Activated CD4-positive, alpha-beta memory T cell treated with anti-CD3 and anti-CD28 coated beads, Interleukin-2, amount 10 ng/mL, durations not matched to agents 7 days and 5 days (primary cell): ENCODE measurements at regions not wholly inside any gene's neighbourhood (a gene's known extent, or its start where the extent isn't known, plus 50 kb on each side); places are given as distances from the start of the nearest gene placed in this dataset.
"Not testable (repeated sequence)": the region's sequence is repeated elsewhere in the genome, so short reads cannot be mapped to it uniquely, and the experiment has no call there.

Source experiments
- CTCF ChIA-PET: fragments of 350-600 bp; sonication (Branson Sonifier 250); formaldehyde crosslinking; loops from one replicate; lab custom pipeline; 2021; ENCODE audit warnings: antibody characterized with exemption, inconsistent platforms; lab: Charles Lee
- POLR2A ChIA-PET: fragments of 350-600 bp; sonication (Branson Sonifier 250); formaldehyde crosslinking; loops from one replicate; lab custom pipeline; 2021; ENCODE audit warnings: antibody characterized with exemption; lab: Charles Lee
- DNase-seq: peaks from one replicate; pipeline ENCODE4 v3.0.0-alpha.2; 2020
- H3K27ac Mint-ChIP-seq: one replicate; pipeline ENCODE4 v1.8.0; 2021; ENCODE audit warnings: mild to moderate bottlenecking, mixed read lengths
- H3K27me3 Mint-ChIP-seq: one replicate; pipeline ENCODE4 v1.8.0; 2021; ENCODE audit warnings: mixed read lengths
- H3K36me3 Mint-ChIP-seq: one replicate; pipeline ENCODE4 v1.8.0; 2021; ENCODE audit warnings: low read depth, mixed read lengths
- H3K4me1 Mint-ChIP-seq: one replicate; pipeline ENCODE4 v1.8.0; 2021; ENCODE audit warnings: mixed read lengths
- H3K4me3 Mint-ChIP-seq: one replicate; pipeline ENCODE4 v1.8.0; 2021; ENCODE audit warnings: mild to moderate bottlenecking, mixed read lengths
- H3K9me3 Mint-ChIP-seq: one replicate; pipeline ENCODE4 v1.8.0; 2021; ENCODE audit warnings: mixed read lengths

GRCh38 chr13:83024955-83025594 lies 857.2 kb downstream of the SLITRK1 start:
- ChIA-PET POLR2A (no interaction called here), CTCF (no interaction called here)
- no peaks in the 10 kb centered on the region for H3K27me3 Mint-ChIP-seq
- H3K4me3 Mint-ChIP-seq = no peak overlapping the region
- H3K27ac Mint-ChIP-seq = no peak overlapping the region
- no peaks in the 10 kb centered on the region for H3K4me1 Mint-ChIP-seq
- H3K9me3 Mint-ChIP-seq = peaks cover 2% of the 10 kb centered on the region
- no peaks in the 10 kb centered on the region for H3K36me3 Mint-ChIP-seq
- DNase-seq = no peak

- ChIA-PET CTCF (no interaction called here), POLR2A (no interaction called here)
These were observed 858.0 kb downstream of the SLITRK1 start for GRCh38 chr13:83024232-83024631.

DNA sequence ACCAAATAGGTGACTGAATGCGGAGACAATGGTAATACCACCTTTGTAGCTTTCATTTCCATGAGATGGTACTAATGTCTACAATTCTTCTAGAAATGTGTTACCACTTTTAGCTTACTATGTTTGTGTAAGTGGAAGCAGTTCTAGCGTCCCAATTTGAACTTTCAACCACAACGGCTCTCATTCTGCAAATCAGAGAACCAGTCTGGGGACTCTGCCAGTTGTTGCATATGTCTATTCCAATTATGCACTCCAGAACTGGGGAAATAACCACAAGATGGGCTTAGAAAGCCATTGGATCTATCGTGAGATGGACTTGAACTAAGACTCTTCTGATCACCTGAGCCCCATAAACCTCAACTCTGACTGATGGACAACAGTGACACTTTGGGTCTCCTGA lies 862.3 kb downstream of the SLITRK1 start:
- Mint-ChIP-seq H3K27me3 (no peaks in the 10 kb centered on the region), H3K36me3 (no peaks in the 10 kb centered on the region), H3K4me3 (no peak overlapping the region), H3K27ac (no peak overlapping the region), H3K9me3 (no peaks in the 10 kb centered on the region), H3K4me1 (no peaks in the 10 kb centered on the region)
- ChIA-PET CTCF (no interaction called here), POLR2A (no interaction called here)
- no peak for DNase-seq

More at GRCh38 chr13:83024232-83024631, 858.0 kb downstream of the SLITRK1 start:
- Mint-ChIP-seq H3K9me3 (no peaks in the 10 kb centered on the region), H3K4me3 (no peak overlapping the region), H3K4me1 (no peaks in the 10 kb centered on the region), H3K27ac (no peak overlapping the region), H3K27me3 (no peaks in the 10 kb centered on the region), H3K36me3 (no peaks in the 10 kb centered on the region)
- DNase-seq = no peak

- ChIA-PET POLR2A (no interaction called here), CTCF (no interaction called here)
- DNase-seq = no peak
- Mint-ChIP-seq H3K27ac (no peak overlapping the region), H3K27me3 (no peaks in the 10 kb centered on the region), H3K9me3 (peaks cover 4% of the 10 kb centered on the region), H3K36me3 (no peaks in the 10 kb centered on the region), H3K4me1 (no peaks in the 10 kb centered on the region), H3K4me3 (no peak overlapping the region)
These were observed 872.3 kb downstream of the SLITRK1 start for GRCh38 chr13:83009987-83010386.

DNA sequence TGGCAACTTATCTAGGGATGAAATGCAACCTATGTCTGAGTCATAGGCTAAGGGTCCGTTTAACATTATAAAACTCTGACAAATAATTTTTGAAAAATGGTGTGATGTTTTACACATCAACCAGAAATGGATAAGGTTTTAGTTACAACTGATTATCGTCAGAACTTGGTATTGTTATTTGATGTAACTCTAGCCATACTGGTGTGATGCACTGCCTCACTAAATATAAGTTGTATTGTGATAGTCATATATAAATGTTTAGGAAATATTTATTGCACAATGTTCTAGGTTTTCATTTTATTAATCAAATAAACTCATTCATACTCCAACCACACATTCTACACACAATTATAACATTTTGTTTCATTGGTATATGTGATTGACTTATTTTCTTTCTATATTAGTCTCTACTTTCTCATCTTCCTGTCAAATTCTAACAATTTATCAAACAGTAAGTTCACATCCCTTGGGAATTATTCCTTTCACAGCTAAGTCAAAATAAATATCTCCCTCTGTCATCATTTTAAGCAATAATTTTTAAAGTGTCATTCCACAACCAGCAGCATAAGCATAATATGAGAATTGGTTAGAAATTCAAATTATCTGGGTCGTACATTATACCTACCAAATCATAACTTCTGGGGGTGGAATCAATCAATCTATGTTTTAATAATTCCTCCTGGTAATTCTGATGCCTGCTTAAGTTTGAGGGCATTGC lies 873.9 kb downstream of the SLITRK1 start:
- H3K4me1 Mint-ChIP-seq = no peaks in the 10 kb centered on the region

GRCh38 chr13:83007226-83007625 lies 875.0 kb downstream of the SLITRK1 start:
- POLR2A ChIA-PET = no interaction called here
- Mint-ChIP-seq H3K9me3 (peaks cover 4% of the 10 kb centered on the region), H3K27me3 (no peaks in the 10 kb centered on the region), H3K4me1 (no peaks in the 10 kb centered on the region), H3K4me3 (no peak overlapping the region), H3K36me3 (no peaks in the 10 kb centered on the region), H3K27ac (no peak overlapping the region)
- DNase-seq = no peak
- CTCF ChIA-PET = no interaction called here

More for the DNA sequence above, 873.9 kb downstream of the SLITRK1 start:
- H3K4me3 Mint-ChIP-seq = no peak overlapping the region
- DNase-seq = no peak
- no peaks in the 10 kb centered on the region for H3K36me3 Mint-ChIP-seq
- ChIA-PET CTCF (no interaction called here), POLR2A (no interaction called here)
- H3K27me3 Mint-ChIP-seq = no peaks in the 10 kb centered on the region
- no peak overlapping the region for H3K27ac Mint-ChIP-seq
- peaks cover 4% of the 10 kb centered on the region for H3K9me3 Mint-ChIP-seq

- H3K27ac Mint-ChIP-seq = no peak overlapping the region
- no peaks in the 10 kb centered on the region for H3K27me3 Mint-ChIP-seq
- peaks cover 2% of the 10 kb centered on the region for H3K9me3 Mint-ChIP-seq
- CTCF ChIA-PET = no interaction called here
- POLR2A ChIA-PET = no interaction called here
- H3K36me3 Mint-ChIP-seq = no peaks in the 10 kb centered on the region
- H3K4me3 Mint-ChIP-seq = no peak overlapping the region
- H3K4me1 Mint-ChIP-seq = no peaks in the 10 kb centered on the region
- DNase-seq = no peak
These were observed 879.1 kb downstream of the SLITRK1 start for GRCh38 chr13:83003185-83003584.

DNA sequence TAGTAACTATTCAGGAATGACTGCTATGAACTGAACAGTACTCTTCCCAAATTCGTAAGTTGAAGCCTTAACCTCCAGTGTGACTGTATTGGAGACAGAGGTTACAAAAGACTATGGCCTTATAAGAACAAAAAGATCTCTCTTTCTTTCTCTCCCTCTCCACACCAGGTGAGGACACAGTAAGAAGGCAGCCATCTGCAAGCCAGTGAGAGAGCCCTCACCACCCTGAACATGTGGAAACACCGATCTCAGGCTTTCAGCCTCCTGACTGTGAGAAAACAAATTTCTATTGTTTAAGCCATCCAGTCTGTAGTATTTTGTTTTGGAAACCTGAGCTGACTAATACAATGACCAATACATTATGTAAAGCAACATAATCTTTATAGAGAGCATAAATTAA lies 888.9 kb downstream of the SLITRK1 start:
- no peak for DNase-seq
- POLR2A ChIA-PET = no interaction called here
- no peaks in the 10 kb centered on the region for H3K27me3 Mint-ChIP-seq

DNA sequence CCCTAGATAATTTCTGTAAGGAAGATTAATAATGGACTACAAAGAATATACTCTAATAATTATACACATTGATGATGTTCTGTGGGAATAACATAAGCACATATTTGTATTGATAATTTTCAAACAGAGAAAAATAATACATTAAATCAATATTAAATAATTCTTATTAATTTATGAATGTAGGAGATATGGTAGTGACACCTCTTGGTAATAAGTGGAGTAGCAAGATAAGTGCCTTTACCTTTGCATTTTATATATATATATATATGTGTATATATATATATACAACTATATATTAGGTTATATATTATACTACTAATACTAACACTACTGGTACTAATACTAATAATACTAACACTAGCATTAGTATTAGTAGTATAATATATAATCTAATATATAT lies 905.8 kb downstream of the SLITRK1 start:
- H3K27ac Mint-ChIP-seq = no peak overlapping the region
- ChIA-PET POLR2A (no interaction called here), CTCF (no interaction called here)
- H3K36me3 Mint-ChIP-seq = no peaks in the 10 kb centered on the region
- H3K4me3 Mint-ChIP-seq = no peak overlapping the region
- no peak for DNase-seq
- H3K4me1 Mint-ChIP-seq = no peaks in the 10 kb centered on the region
- peaks cover 3% of the 10 kb centered on the region for H3K9me3 Mint-ChIP-seq
- no peaks in the 10 kb centered on the region for H3K27me3 Mint-ChIP-seq

More for the DNA sequence above, 888.9 kb downstream of the SLITRK1 start:
- CTCF ChIA-PET = no interaction called here
- Mint-ChIP-seq H3K27ac (no peak overlapping the region), H3K4me3 (no peak overlapping the region), H3K4me1 (no peaks in the 10 kb centered on the region), H3K36me3 (no peaks in the 10 kb centered on the region), H3K9me3 (no peaks in the 10 kb centered on the region)

- Mint-ChIP-seq H3K27me3 (no peaks in the 10 kb centered on the region), H3K9me3 (no peaks in the 10 kb centered on the region)
- POLR2A ChIA-PET = no interaction called here
These were observed 918.8 kb downstream of the SLITRK1 start for GRCh38 chr13:82963226-82964099.

DNA sequence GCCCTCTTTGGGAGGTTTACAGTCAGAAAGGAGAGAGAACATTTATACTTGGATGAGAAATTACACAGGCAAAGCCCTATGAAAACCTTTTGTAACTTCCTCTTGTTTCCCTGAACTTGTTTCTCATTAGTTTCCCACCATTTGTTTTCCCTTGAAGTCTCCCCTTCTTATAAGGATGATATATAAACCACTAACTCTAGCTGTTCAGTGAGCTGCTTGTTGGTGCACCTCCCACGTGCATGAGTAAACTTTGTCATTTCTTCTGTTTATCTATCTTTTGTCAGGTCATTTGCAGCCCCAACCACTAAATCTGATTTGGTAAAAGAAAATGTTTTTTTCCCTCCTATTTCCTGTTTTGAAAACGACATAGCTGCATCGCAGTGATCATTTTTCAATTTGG lies 919.9 kb downstream of the SLITRK1 start:
- Mint-ChIP-seq H3K27me3 (no peaks in the 10 kb centered on the region), H3K4me1 (no peaks in the 10 kb centered on the region), H3K36me3 (no peaks in the 10 kb centered on the region), H3K9me3 (no peaks in the 10 kb centered on the region), H3K27ac (no peak overlapping the region), H3K4me3 (no peak overlapping the region)
- CTCF ChIA-PET = no interaction called here
- no peak for DNase-seq
- POLR2A ChIA-PET = no interaction called here

More at GRCh38 chr13:82963226-82964099, 918.8 kb downstream of the SLITRK1 start:
- no peak overlapping the region for H3K4me3 Mint-ChIP-seq
- no peak for DNase-seq
- CTCF ChIA-PET = no interaction called here
- H3K4me1 Mint-ChIP-seq = no peaks in the 10 kb centered on the region
- no peak overlapping the region for H3K27ac Mint-ChIP-seq
- H3K36me3 Mint-ChIP-seq = no peaks in the 10 kb centered on the region

- no peak for DNase-seq
- H3K9me3 Mint-ChIP-seq = no peaks in the 10 kb centered on the region
- no peaks in the 10 kb centered on the region for H3K36me3 Mint-ChIP-seq
- POLR2A ChIA-PET = no interaction called here
- H3K27ac Mint-ChIP-seq = no peak overlapping the region
- no peaks in the 10 kb centered on the region for H3K4me1 Mint-ChIP-seq
- H3K27me3 Mint-ChIP-seq = no peaks in the 10 kb centered on the region
- H3K4me3 Mint-ChIP-seq = no peak overlapping the region
- CTCF ChIA-PET = no interaction called here
These were observed 920.5 kb downstream of the SLITRK1 start for GRCh38 chr13:82961757-82962156.

DNA sequence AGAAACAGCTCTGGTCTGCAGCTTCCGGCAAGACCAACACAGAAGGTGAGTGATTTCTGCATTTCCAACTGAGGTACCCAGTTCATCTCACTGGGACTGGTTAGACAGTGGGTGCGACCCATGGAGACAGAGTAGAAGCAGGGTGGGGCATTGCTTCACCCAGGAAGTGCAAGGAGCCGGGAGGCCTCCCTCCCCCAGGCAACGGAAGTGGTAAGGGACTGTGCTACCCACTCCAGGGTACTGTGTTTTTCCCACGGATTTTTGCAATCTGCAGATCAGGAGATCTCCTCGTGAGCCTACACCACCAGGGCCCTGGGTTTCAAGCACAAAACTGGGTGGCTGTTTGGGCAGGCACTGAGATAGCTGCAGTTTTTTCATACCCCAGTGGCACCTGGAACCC lies 929.9 kb downstream of the SLITRK1 start:
- H3K27me3 Mint-ChIP-seq, DNase-seq, H3K4me1 Mint-ChIP-seq, CTCF ChIA-PET, H3K36me3 Mint-ChIP-seq, H3K4me3 Mint-ChIP-seq, H3K9me3 Mint-ChIP-seq, POLR2A ChIA-PET, H3K27ac Mint-ChIP-seq: not testable (repeated sequence)
